ENCODE measurements at regions not wholly inside any gene's neighbourhood (a gene's known extent, or its start where the extent isn't known, plus 50 kb on each side); places are given as distances from the start of the nearest gene placed in this dataset.

DNA sequence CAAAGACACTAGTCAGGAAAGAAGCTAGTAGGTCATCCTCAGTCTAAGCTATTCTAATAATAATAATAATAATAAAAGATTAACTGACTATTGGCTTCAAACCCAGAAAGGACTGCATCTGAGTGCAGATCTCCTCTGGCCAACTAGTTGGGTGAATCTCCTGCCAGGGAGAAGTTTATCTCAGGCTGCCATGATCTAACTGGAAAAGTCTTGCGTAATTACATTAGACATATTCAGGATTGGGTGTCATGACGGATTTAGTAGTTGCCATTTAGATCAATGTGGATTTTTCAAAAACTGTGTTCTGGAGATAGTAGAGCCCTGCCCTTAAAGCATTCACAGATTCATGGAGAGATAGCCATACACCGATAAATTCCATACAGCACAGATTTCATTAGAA, 69.5 kb downstream of the KIF2B start:
- TF ChIP-seq, protein P1, sequence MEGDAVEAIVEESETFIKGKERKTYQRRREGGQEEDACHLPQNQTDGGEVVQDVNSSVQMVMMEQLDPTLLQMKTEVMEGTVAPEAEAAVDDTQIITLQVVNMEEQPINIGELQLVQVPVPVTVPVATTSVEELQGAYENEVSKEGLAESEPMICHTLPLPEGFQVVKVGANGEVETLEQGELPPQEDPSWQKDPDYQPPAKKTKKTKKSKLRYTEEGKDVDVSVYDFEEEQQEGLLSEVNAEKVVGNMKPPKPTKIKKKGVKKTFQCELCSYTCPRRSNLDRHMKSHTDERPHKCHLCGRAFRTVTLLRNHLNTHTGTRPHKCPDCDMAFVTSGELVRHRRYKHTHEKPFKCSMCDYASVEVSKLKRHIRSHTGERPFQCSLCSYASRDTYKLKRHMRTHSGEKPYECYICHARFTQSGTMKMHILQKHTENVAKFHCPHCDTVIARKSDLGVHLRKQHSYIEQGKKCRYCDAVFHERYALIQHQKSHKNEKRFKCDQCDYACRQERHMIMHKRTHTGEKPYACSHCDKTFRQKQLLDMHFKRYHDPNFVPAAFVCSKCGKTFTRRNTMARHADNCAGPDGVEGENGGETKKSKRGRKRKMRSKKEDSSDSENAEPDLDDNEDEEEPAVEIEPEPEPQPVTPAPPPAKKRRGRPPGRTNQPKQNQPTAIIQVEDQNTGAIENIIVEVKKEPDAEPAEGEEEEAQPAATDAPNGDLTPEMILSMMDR (IDR thresholded peaks at IDR 0.05; ENCODE audit: control extremely low read depth in 1 of 3, insufficient read depth in 1 of 3, low read depth in 1 of 3, low read length in 3 of 3), result no peak
- TF ChIP-seq MAFK (IDR thresholded peaks at IDR 0.05; ENCODE audit: low read depth, low read length) (no peak), EGR1 (IDR thresholded peaks at IDR 0.05; ENCODE audit: borderline replicate concordance, low read depth, low read length) (no peak), BACH1 (IDR thresholded peaks at IDR 0.05; ENCODE audit: low read length) (no peak), POLR2AphosphoS5 (IDR thresholded peaks at IDR 0.05; ENCODE audit: low read depth, low read length) (no peak), GABPA (IDR thresholded peaks at IDR 0.05; ENCODE audit: borderline replicate concordance, insufficient read depth, low read length) (no peak), CBX5 (IDR thresholded peaks at IDR 0.05; ENCODE audit: low read depth, low read length) (no peak), EZH2 (IDR thresholded peaks at IDR 0.05; ENCODE audit: low read depth, low read length, severe bottlenecking) (no peak), YY1 (IDR thresholded peaks at IDR 0.05; ENCODE audit: low read depth, low read length) (no peak), POLR2A (IDR thresholded peaks at IDR 0.05; ENCODE audit: control extremely low read depth in 1 of 2, low read depth in 2 of 2, low read length in 2 of 2) (no peak), CHD1 (IDR thresholded peaks at IDR 0.05; ENCODE audit: low read depth, low read length) (no peak), JUND (IDR thresholded peaks at IDR 0.05; ENCODE audit: low read length) (no peak)
- TF ChIP-seq, protein P2, sequence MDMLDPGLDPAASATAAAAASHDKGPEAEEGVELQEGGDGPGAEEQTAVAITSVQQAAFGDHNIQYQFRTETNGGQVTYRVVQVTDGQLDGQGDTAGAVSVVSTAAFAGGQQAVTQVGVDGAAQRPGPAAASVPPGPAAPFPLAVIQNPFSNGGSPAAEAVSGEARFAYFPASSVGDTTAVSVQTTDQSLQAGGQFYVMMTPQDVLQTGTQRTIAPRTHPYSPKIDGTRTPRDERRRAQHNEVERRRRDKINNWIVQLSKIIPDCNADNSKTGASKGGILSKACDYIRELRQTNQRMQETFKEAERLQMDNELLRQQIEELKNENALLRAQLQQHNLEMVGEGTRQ (IDR thresholded peaks at IDR 0.05; ENCODE audit: low read length), result no peak
- TF ChIP-seq, protein P3, sequence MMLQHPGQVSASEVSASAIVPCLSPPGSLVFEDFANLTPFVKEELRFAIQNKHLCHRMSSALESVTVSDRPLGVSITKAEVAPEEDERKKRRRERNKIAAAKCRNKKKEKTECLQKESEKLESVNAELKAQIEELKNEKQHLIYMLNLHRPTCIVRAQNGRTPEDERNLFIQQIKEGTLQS (IDR thresholded peaks at IDR 0.05; ENCODE audit: insufficient read depth, low read depth, low read length), result no peak
